HuH-7.5 (cell line): ENCODE measurements at regions not wholly inside any gene's neighbourhood (a gene's known extent, or its start where the extent isn't known, plus 50 kb on each side); places are given as distances from the start of the nearest gene placed in this dataset.
"Not testable (repeated sequence)": the region's sequence is repeated elsewhere in the genome, so short reads cannot be mapped to it uniquely, and the experiment has no call there.

Experiments used
- DNase-seq: peaks from one replicate; pipeline ENCODE4 v3.0.0; 2011; ENCODE audit warnings: low spot score

DNA sequence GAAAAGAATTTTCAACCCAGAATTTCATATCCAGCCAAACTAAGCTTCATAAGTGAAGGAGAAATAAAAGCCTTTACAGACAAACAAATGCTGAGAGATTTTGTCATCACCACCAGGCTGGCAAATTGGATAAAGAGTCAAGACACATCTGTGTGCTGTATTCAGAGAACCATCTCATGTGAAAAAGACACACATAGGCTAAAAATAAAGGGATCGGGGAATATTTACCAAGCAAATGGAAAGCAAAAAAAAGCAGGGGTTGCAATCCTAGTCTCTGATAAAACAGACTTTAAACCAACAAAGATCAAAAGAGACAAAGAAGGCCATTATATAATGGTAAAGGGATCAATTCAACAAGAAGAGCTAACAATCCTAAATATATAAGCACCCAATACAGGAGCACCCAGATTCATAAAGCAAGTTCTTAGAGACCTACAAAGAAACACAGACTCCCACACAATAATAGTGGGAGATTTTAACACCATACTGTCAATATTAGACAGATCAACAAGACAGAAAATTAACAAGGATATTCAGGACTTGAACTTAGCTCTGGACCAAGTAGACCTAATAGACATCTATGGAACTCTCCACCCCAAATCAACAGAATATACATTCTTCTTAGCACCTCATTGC is 55.9 kb upstream of the ACSM6 start:
- DNase-seq: not testable (repeated sequence)

DNA sequence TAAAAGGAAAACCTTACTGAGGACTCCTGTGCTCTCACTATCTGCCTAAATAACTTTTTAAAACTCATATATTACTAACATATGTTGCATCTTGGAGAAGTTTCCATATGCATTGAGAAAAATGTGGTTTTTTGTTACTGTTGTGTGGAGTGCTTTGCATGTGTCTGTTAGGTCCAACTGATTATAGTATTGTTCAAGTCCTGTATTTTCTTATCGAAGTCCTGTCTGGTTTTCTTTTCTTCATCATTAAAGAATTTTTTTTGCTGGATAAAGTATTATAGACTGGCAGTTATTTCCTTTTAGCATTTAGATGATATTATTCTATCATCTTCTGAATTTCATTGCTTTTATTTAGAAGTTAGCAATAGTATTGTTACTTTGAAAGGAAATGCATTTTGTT is 59.5 kb upstream of the ACSM6 start:
- no peak for DNase-seq

DNA sequence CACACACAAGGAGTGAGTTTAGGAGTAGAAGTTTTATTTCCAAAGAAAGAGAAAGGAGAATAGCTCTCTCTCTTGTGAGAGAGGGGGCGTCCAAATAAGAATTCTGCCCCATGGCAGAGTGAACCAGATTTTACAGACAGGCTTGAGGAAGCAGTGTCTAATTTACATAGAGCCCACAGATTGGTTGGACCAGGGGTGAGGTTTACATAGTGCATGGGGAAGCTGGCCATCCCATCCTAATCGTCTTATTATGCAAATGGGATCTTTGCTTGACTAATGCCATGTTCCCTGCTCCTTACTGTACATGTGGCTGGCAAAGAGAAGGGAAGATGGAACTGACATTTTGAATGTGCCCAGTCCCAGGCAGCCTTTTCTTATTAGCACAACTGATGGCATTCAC is 60.0 kb upstream of the ACSM6 start:
- DNase-seq: no peak

DNA sequence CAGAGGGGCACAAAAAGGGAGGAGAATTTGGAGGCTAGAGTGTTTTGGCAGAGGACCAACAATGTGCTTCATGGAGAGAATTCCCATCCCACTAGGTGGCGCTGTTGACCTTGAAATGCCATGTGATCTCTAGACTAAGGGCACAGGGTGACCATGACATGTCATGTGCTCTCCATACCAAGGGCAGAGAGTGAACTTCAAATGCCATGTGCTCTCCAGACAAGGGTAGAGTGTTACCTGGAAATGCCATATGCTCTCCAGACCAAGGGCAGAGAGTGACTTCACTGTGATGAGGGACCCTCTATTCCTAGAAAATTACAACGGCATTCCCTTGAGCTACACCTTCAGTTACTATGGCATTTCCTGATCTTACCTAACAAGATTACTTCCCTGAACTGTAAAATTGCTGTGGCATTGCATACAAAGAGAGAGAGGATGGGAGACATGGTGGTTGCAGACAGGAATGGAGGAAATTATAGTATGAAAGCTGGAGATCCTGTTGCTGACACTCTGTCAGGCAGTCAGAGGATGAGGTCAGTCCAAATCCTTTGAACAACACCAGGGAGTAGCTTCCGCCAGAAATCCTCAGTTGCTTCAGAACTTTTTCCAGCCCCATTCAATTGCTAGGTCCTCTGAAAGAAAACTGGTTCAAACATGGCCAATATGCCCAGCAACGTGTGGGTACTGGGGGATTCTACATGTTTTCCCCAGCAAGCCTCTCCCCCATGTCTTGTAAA is 60.9 kb upstream of the ACSM6 start:
- DNase-seq: peak; percentile 19

DNA sequence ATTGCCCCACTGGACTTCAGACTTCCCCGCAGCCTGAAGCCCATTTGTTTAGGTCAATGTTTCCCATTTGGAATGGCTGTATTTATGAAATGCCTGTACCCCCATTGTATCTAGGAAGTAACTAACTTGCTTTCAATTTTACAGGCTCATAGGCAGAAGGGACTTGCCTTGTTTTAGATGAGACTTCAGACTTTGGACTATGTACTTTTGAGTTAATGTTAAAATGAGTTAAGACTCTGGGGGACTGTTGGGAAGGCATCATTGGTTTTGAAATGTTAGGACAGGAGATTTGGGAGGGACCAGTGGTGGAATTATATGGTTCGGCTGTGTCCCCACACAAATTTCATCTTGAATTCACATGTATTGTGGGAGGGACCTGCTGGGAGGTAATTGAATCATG is 61.1 kb upstream of the CYP2C8 start:
- DNase-seq: not testable (repeated sequence)

DNA sequence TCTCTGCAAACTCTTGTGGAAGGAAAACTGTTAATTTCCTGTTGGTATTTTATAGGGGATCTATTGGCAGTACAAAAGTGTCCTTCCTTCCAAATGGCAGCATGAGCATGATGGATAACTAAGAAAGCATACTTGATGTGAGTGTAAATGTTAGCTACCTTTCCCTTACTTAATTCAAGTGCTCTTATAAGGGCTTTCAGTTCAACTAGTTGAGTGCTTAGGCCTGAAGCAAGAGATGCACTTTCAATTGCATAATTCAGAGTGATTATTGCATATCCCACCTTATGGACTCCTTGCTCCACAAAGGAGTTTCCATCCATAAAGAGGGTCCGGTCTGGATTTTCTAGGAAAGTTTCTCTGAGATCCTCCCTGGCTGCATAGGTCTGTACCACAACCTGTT is 56.3 kb upstream of the CYP2C8 start:
- DNase-seq: no peak

DNA sequence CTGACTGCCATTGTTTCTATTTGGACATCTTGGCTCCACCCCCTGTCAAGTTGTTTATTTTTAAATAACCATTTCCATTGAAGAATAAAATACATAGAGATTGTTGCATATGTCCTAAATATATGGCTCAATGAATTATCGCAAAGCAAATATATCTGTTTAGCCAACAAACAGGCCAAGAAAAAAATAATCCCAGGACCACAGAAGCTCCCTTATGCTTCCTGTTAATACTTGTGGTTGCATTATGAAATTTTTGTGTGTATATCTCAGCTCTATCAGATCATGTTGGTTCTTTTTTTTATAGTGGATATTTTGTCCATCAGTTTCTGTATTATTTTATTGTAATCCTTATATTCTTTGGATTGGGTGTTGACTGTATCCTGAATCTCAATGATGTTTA is 53.4 kb upstream of the CYP2C8 start:
- no peak for DNase-seq

DNA sequence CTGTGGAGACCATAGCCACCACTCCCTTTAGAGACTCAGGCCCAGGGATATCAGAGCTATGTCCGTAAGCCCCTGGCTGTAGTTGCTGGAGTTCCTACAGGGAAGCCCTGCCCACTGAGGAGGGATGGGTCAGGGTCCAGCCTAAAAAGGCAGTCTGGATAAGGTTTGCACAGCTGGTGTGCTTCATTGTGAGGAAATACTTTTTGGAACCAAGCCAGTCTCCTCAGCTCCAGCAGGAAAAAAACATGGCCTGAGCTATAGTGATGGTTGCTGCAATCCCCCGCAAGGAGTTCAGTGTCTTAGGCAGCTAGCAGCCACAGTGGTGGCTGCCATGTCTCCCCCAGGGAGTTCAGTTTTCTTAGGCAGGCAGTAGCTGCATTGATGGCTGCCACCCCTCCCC is 52.6 kb upstream of the CYP2C8 start:
- no peak for DNase-seq
